ENCODE measurements at regions not wholly inside any gene's neighbourhood (a gene's known extent, or its start where the extent isn't known, plus 50 kb on each side); places are given as distances from the start of the nearest gene placed in this dataset.

- intact Hi-C loops (cut with micrococcal nuclease) = no loop called here
- no peak overlapping the region for H3K4me3 Mint-ChIP-seq (ENCODE audit: unreplicated experiment)
- no peaks in the 10 kb centered on the region for H3K36me3 Mint-ChIP-seq (ENCODE audit: insufficient read depth, unreplicated experiment)
- no peaks in the 10 kb centered on the region for H3K27me3 Mint-ChIP-seq (ENCODE audit: insufficient read depth, unreplicated experiment)
- DNase-seq (ENCODE audit: unreplicated experiment) = no peak
- BruUV-seq (replicated peaks) = no TSS peak
- ChIA-PET CTCF (no interaction called here), POLR2A (no interaction called here)
- no peak overlapping the region for H3K27ac Mint-ChIP-seq (ENCODE audit: low read depth, unreplicated experiment)
- peaks cover 5% of the 10 kb centered on the region for H3K4me1 Mint-ChIP-seq (ENCODE audit: insufficient read depth, unreplicated experiment)
- no peaks in the 10 kb centered on the region for H3K9me3 Mint-ChIP-seq (ENCODE audit: unreplicated experiment)
- no peak for TF ChIP-seq CTCF (IDR thresholded peaks at IDR 0.05; ENCODE audit: unreplicated experiment)
These were observed 216.3 kb upstream of the MBL2 start for GRCh38 chr10:52988923-52989322.

- Mint-ChIP-seq H3K4me3 (ENCODE audit: unreplicated experiment) (no peak overlapping the region), H3K36me3 (ENCODE audit: insufficient read depth, unreplicated experiment) (no peaks in the 10 kb centered on the region), H3K27me3 (ENCODE audit: insufficient read depth, unreplicated experiment) (no peaks in the 10 kb centered on the region), H3K9me3 (ENCODE audit: unreplicated experiment) (no peaks in the 10 kb centered on the region), H3K27ac (ENCODE audit: low read depth, unreplicated experiment) (no peak overlapping the region), H3K4me1 (ENCODE audit: insufficient read depth, unreplicated experiment) (peaks cover 5% of the 10 kb centered on the region)
- TF ChIP-seq CTCF (IDR thresholded peaks at IDR 0.05; ENCODE audit: unreplicated experiment) = no peak
- ChIA-PET CTCF (interaction anchor here (0.7 kb wide), 1 partner anchor 169 kb away, joined by 3 read pairs; no protein-coding TSS in a partner anchor), POLR2A (no interaction called here)
- BruUV-seq (replicated peaks) = no TSS peak
- no peak for DNase-seq (ENCODE audit: unreplicated experiment)
- intact Hi-C loops (cut with micrococcal nuclease) = no loop called here
These were observed 213.5 kb upstream of the MBL2 start for GRCh38 chr10:52986125-52986524.

GRCh38 chr10:52984169-52984568 lies 211.6 kb upstream of the MBL2 start:
- POLR2A ChIA-PET = no interaction called here
- H3K4me1 Mint-ChIP-seq (ENCODE audit: insufficient read depth, unreplicated experiment) = peaks cover 5% of the 10 kb centered on the region
- no peak for DNase-seq (ENCODE audit: unreplicated experiment)
- H3K27ac Mint-ChIP-seq (ENCODE audit: low read depth, unreplicated experiment) = no peak overlapping the region
- no peaks in the 10 kb centered on the region for H3K27me3 Mint-ChIP-seq (ENCODE audit: insufficient read depth, unreplicated experiment)
- H3K36me3 Mint-ChIP-seq (ENCODE audit: insufficient read depth, unreplicated experiment) = no peaks in the 10 kb centered on the region
- no peak for TF ChIP-seq CTCF (IDR thresholded peaks at IDR 0.05; ENCODE audit: unreplicated experiment)
- no TSS peak for BruUV-seq (replicated peaks)
- CTCF ChIA-PET = interaction anchor here (0.6 kb wide), 1 partner anchor 497 kb away, joined by 3 read pairs; no protein-coding TSS in a partner anchor
- no peak overlapping the region for H3K4me3 Mint-ChIP-seq (ENCODE audit: unreplicated experiment)
- no peaks in the 10 kb centered on the region for H3K9me3 Mint-ChIP-seq (ENCODE audit: unreplicated experiment)
- intact Hi-C loops (cut with micrococcal nuclease) = no loop called here

GRCh38 chr10:52979295-52979990 lies 206.9 kb upstream of the MBL2 start:
- H3K27ac Mint-ChIP-seq (ENCODE audit: low read depth, unreplicated experiment) = no peak overlapping the region
- ChIA-PET CTCF (interaction anchor here (0.6 kb wide), 1 partner anchor 140 kb away, joined by 3 read pairs; no protein-coding TSS in a partner anchor), POLR2A (no interaction called here)
- no peaks in the 10 kb centered on the region for H3K9me3 Mint-ChIP-seq (ENCODE audit: unreplicated experiment)
- no peaks in the 10 kb centered on the region for H3K36me3 Mint-ChIP-seq (ENCODE audit: insufficient read depth, unreplicated experiment)
- no TSS peak for BruUV-seq (replicated peaks)
- intact Hi-C loops (cut with micrococcal nuclease) = no loop called here
- DNase-seq (ENCODE audit: unreplicated experiment) = peak; percentile 14
- peaks cover 3% of the 10 kb centered on the region for H3K4me1 Mint-ChIP-seq (ENCODE audit: insufficient read depth, unreplicated experiment)
- no peaks in the 10 kb centered on the region for H3K27me3 Mint-ChIP-seq (ENCODE audit: insufficient read depth, unreplicated experiment)
- H3K4me3 Mint-ChIP-seq (ENCODE audit: unreplicated experiment) = no peak overlapping the region
- no peak for TF ChIP-seq CTCF (IDR thresholded peaks at IDR 0.05; ENCODE audit: unreplicated experiment)
